Chondrocyte (in vitro differentiated cells): ENCODE measurements at regions not wholly inside any gene's neighbourhood (a gene's known extent, or its start where the extent isn't known, plus 50 kb on each side); places are given as distances from the start of the nearest gene placed in this dataset.
"Not testable (repeated sequence)": the region's sequence is repeated elsewhere in the genome, so short reads cannot be mapped to it uniquely, and the experiment has no call there.

ENCODE experiments used
- DNase-seq: peaks from one replicate; pipeline ENCODE4 v3.0.0; 2021; ENCODE audit warnings: mixed read lengths, low spot score
- H3K27ac Mint-ChIP-seq: one replicate; pipeline ENCODE4 v1.8.0; 2021; ENCODE audit warnings: mild to moderate bottlenecking, moderate library complexity, mixed read lengths; ENCODE audit not compliant: unreplicated experiment
- H3K27me3 Mint-ChIP-seq: 2 replicates; pipeline ENCODE4 v1.8.0; 2021; ENCODE audit warnings: low read depth, mixed read lengths
- H3K36me3 Mint-ChIP-seq: 2 replicates; pipeline ENCODE4 v1.8.0; 2021; ENCODE audit warnings: low read depth, mixed read lengths
- H3K4me1 Mint-ChIP-seq: 2 replicates; pipeline ENCODE4 v1.8.0; 2021; ENCODE audit warnings: low read depth, mild to moderate bottlenecking, mixed read lengths
- H3K4me3 Mint-ChIP-seq: one replicate; pipeline ENCODE4 v1.8.0; 2021; ENCODE audit warnings: mild to moderate bottlenecking, moderate library complexity, mixed read lengths; ENCODE audit not compliant: unreplicated experiment
- H3K9me3 Mint-ChIP-seq: 2 replicates; pipeline ENCODE4 v1.8.0; 2021; ENCODE audit warnings: low read depth, mixed read lengths
- TF ChIP-seq, protein P1 (sequence below): fragments of 200-600 bp; sonication (generic); IDR thresholded peaks from 2 replicates; pipeline ENCODE4 v1.5.0; 2021; ENCODE audit warnings: antibody characterized with exemption, mild to moderate bottlenecking, moderate library complexity

DNA sequence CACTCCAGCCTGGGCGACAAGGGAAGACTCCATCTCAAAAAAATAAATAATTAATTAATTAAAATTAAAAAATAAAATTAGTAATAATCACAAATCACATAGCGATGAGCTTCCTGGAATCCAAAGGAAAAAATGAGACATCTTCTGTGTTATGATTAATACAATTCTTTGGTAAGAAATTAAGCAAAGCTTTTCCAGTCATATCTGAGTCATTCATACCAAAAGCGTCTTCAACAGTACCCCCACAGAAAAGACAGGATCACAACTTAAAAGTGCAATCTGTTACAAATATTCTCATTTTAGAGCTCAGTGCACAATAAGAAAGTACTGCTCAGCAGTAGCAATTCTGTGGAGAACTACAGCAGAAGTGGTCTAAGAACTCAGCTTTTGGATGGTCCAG, 168.5 kb upstream of the MXRA5 start:
- H3K36me3 Mint-ChIP-seq = no peaks in the 10 kb centered on the region
- H3K4me1 Mint-ChIP-seq = peaks cover 38% of the 10 kb centered on the region
- TF ChIP-seq, protein P1, sequence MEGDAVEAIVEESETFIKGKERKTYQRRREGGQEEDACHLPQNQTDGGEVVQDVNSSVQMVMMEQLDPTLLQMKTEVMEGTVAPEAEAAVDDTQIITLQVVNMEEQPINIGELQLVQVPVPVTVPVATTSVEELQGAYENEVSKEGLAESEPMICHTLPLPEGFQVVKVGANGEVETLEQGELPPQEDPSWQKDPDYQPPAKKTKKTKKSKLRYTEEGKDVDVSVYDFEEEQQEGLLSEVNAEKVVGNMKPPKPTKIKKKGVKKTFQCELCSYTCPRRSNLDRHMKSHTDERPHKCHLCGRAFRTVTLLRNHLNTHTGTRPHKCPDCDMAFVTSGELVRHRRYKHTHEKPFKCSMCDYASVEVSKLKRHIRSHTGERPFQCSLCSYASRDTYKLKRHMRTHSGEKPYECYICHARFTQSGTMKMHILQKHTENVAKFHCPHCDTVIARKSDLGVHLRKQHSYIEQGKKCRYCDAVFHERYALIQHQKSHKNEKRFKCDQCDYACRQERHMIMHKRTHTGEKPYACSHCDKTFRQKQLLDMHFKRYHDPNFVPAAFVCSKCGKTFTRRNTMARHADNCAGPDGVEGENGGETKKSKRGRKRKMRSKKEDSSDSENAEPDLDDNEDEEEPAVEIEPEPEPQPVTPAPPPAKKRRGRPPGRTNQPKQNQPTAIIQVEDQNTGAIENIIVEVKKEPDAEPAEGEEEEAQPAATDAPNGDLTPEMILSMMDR = no peak
- H3K27ac Mint-ChIP-seq = no peak overlapping the region
- peaks cover 2% of the 10 kb centered on the region for H3K9me3 Mint-ChIP-seq
- DNase-seq = no peak
- no peak overlapping the region for H3K4me3 Mint-ChIP-seq
- H3K27me3 Mint-ChIP-seq = no peaks in the 10 kb centered on the region

DNA sequence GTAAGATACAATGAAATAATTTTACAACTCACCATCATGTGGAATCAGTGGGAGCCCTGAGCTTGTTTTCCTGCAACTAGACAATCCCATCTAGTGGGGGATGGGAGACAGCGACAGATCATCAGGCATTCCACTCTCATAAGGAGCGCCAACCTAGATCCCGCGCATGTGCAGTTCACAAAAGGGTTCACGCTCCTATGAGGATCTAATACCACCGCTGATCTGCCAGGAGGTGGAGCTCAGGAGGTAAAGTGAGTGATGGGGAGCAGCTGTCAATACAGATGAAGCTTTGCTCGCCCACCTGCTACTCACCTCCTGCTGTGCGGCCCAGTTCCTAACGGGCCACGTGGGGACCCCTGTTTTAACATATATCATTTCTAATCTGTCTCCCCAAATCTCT, 165.7 kb upstream of the MXRA5 start:
- not testable (repeated sequence) for H3K27me3 Mint-ChIP-seq, DNase-seq, H3K9me3 Mint-ChIP-seq, H3K27ac Mint-ChIP-seq, H3K4me3 Mint-ChIP-seq, H3K36me3 Mint-ChIP-seq
- peaks cover 24% of the 10 kb centered on the region for H3K4me1 Mint-ChIP-seq
- TF ChIP-seq, protein P1 = peak; percentile 26

DNA sequence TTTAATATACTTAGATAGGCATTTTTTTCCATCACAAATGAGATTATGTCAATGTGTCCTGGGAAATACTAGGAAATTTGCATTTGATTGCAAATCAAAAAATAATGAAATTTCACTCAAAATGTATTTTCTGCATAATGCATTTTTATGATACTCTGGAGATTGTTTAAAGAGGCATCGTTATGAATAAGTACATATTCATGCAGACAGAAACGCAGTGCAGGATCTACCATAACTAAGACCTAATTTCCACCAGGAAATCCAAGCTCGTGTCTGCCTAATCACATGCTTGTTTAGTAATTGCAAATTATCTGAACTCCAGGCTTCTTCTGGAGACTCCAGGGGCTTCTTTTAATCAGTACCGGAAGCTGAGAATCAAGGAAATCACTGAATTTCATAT, 163.5 kb upstream of the MXRA5 start:
- no peaks in the 10 kb centered on the region for H3K27me3 Mint-ChIP-seq
- no peaks in the 10 kb centered on the region for H3K36me3 Mint-ChIP-seq
- H3K27ac Mint-ChIP-seq = no peak overlapping the region
- H3K9me3 Mint-ChIP-seq = peaks cover 5% of the 10 kb centered on the region
- TF ChIP-seq, protein P1 = no peak
- H3K4me3 Mint-ChIP-seq = no peak overlapping the region
- peaks cover 8% of the 10 kb centered on the region for H3K4me1 Mint-ChIP-seq
- DNase-seq = no peak

DNA sequence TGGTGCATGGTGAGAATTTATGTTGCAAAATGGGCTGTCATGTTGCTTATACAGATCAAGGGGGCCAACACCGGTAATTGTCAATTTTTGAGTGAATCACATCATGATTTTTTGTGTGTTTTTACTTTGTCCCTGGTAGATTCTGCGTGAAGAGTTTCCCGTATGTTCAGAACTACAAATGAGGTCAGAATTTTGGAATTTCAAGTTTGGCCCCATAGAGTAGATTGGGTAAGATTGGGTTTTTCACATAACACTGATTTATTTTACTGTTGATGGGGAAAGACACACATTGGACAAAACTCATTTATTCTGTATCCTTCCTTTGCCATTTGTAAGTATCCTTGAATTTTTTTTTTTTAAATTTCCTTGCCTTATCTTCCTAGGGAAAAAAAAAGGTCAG, 158.5 kb upstream of the MXRA5 start:
- Mint-ChIP-seq H3K27me3 (no peaks in the 10 kb centered on the region), H3K4me1 (peaks cover 19% of the 10 kb centered on the region), H3K27ac (no peak overlapping the region), H3K36me3 (peaks cover 6% of the 10 kb centered on the region), H3K9me3 (peaks cover 12% of the 10 kb centered on the region), H3K4me3 (no peak overlapping the region)
- DNase-seq = no peak
- TF ChIP-seq, protein P1 = no peak

DNA sequence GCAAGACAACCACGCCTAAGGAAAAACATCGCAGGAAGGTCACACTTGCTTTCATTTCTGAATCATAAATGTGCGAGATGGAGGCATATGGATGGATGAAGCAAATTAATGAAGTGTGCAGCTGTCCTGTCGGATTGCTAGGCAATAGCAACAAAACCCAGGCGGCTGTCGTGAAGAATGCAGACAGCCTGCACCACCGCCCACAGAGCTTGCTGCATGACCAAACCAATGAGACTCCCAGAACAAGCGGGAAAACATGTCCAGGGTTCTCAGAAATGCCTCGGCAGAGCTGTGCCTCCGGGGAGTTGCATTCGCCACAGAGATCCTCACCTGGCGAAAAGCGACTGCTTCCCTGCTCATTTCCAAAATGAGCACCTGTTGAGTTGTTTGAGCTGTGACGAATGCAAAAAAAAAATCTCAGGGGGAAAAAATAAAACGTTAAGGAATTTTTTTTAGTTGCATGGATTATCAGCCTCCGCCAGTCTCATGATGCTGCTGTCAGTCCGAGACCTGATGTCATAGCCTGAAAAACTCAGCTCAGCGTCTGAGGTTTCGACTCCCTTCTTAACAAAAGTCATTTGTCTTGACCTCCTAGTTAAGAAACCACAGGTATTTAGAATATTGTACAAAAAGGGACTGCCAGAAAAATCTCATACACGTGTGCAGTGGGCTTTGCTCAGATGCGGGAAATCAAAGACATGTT, 155.5 kb upstream of the MXRA5 start:
- Mint-ChIP-seq H3K36me3 (peaks cover 6% of the 10 kb centered on the region), H3K4me1 (peaks cover 13% of the 10 kb centered on the region), H3K4me3 (no peak overlapping the region), H3K9me3 (peaks cover 6% of the 10 kb centered on the region), H3K27ac (peak overlapping the region; percentile 81), H3K27me3 (no peaks in the 10 kb centered on the region)
- DNase-seq = no peak
- TF ChIP-seq, protein P1 = no peak

DNA sequence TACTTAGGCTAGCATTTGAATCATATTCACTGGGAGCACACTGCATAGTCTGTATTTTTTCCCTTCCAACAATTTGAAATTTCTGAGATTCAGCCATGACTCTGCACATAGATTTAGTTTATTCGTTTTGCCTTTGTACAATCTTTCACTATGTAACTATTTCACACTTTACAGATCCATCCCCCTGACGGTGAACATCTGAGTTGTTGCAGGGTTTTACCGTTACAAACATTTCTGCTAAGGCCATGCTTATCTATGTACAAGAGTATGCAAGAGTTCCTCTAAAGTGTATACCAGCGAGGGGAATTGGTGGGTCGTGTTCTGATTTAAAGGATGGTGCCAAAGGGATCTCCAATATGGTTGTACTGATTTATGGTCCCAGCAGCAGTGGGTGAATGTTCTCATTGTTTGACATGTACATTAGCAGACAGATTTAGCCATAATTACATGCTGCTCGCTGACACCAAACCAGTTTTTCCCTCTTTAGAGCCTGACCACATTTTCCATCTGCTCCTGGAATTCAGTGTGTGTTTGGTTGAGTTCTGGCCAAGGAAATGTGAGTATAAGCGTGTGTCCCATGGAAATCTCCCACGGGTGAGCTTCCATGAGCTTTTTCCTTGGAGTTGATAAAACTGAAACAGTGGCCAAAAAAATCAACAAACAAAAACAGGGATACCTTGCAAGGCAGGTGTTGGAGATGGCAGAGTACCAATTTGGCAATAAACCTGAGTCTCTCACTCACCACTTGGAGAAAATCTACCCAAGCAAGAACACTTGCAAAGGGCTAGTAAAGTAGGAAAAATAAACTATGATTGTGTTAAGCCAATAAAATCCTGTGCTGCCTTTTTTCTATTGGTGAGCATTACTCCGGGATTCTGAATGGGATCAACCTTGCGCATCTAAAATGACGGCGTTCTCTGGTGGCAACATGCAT, 149.7 kb upstream of the MXRA5 start:
- H3K36me3 Mint-ChIP-seq, H3K4me1 Mint-ChIP-seq, H3K4me3 Mint-ChIP-seq, H3K27ac Mint-ChIP-seq, DNase-seq, H3K9me3 Mint-ChIP-seq, H3K27me3 Mint-ChIP-seq: not testable (repeated sequence)
